ENCODE measurements at regions not wholly inside any gene's neighbourhood (a gene's known extent, or its start where the extent isn't known, plus 50 kb on each side); places are given as distances from the start of the nearest gene placed in this dataset.

DNA sequence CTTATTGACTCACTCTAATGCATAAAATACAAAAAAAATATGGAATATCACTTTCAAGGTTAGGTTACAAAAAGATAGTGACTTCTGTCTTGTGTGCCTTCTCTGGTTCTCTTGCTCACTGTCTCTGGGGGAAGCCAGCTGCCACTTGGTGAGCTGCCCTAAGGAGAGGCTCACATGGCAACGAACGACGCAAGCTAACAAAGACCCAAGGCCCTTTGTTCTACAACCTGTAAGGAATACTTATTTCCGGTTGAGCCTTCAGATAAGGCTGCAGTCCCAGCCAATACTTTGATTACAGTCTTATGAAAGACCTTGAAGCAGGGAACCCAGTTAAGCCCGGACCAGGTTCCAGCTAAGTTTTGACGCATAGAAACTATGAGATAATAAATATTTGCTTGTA is 242.4 kb upstream of the TBX3 start:
- TF ChIP-seq EZH2 (IDR thresholded peaks at IDR 0.05; ENCODE audit: insufficient read depth, poor library complexity, severe bottlenecking) = no peak
- TF ChIP-seq EZH2phosphoT487 (IDR thresholded peaks at IDR 0.05; ENCODE audit: insufficient read depth, low read depth) = no peak

All from GM23248 (cell line).